Esophagus (tissue), 2 donors: ENCODE measurements at regions not wholly inside any gene's neighbourhood (a gene's known extent, or its start where the extent isn't known, plus 50 kb on each side); places are given as distances from the start of the nearest gene placed in this dataset.

ENCODE experiments used
- H3K27ac ChIP-seq, 2 donors: one replicate each; pipeline ENCODE4 v1.5.1; 2013; ENCODE audit warnings: low read depth in 2 of 2, mild to moderate bottlenecking in 2 of 2, inconsistent platforms in 1 of 2, low read length in 1 of 2, moderate library complexity in 1 of 2
- H3K27me3 ChIP-seq, 2 donors: one replicate each; pipeline ENCODE4 v1.6.1; 2013; ENCODE audit warnings: low read length in 2 of 2, control low read depth in 1 of 2, mild to moderate bottlenecking in 1 of 2; ENCODE audit not compliant: insufficient read depth in 2 of 2, control insufficient read depth in 1 of 2
- H3K36me3 ChIP-seq, 2 donors: one replicate each; pipeline ENCODE4 v1.6.1; 2013; ENCODE audit warnings: low read length in 1 of 2; ENCODE audit not compliant: control insufficient read depth in 2 of 2, insufficient read depth in 2 of 2
- H3K4me1 ChIP-seq, 2 donors: one replicate each; pipeline ENCODE4 v1.6.1; 2013; ENCODE audit warnings: low read length in 1 of 2; ENCODE audit not compliant: control insufficient read depth in 2 of 2, insufficient read depth in 2 of 2
- H3K4me3 ChIP-seq, 2 donors: one replicate each; pipeline ENCODE4 v1.5.1; 2013; ENCODE audit warnings: low read length in 2 of 2, mild to moderate bottlenecking in 2 of 2, low read depth in 1 of 2, moderate library complexity in 1 of 2
- H3K9me3 ChIP-seq, 2 donors: one replicate each; pipeline ENCODE4 v1.6.1; 2013; ENCODE audit warnings: mild to moderate bottlenecking in 2 of 2, low read depth in 1 of 2, low read length in 1 of 2, moderate library complexity in 1 of 2; ENCODE audit not compliant: control insufficient read depth in 2 of 2, insufficient read depth in 1 of 2
- WGBS, 2 donors: extraction: QIAGEN DNeasy Blood & Tissue Kit; methylation state at CpG; one replicate each; pipeline ENCODE4 v1.1.7; 2013; 5-methylcytosine and 5-hydroxymethylcytosine counted together
- donor health status: healthy with polysubstance abuse.
- donor health status: Bipolar disorder and iron deficiency.

DNA sequence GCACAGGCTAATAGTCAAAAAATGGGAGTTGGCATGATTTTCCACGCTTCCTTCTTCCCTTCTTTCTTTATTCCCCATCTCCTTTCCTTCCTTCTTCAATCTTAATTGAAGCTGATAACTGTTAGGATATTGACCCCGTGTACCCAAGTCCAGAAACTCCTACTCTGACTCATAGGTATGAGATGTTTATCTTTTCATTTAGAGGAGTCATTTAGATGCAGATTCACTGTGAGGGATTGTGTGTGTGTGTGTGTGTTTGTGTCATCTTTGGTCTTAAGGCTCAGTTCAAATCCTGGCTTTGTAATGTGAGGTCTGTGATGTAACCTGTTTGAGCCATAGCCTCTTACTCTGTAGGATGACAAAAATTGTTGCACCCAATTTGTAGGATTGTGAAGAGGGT is 332.0 kb upstream of the MAF start:
- no peak overlapping the region for H3K27ac ChIP-seq
- 67 to 79% methylated on average over 2 of the region's 2 CpGs for WGBS, 2 donors
- no peaks in the 10 kb centered on the region for H3K4me1 ChIP-seq
- H3K27me3 ChIP-seq = no peaks in the 10 kb centered on the region
- H3K4me3 ChIP-seq = no peak overlapping the region
- peaks cover 0 to 3% of the 10 kb centered on the region in 2 donors for H3K9me3 ChIP-seq
- no peaks in the 10 kb centered on the region for H3K36me3 ChIP-seq

- 94 to 98% methylated on average over 1 of the region's 1 CpG for WGBS, 2 donors
- H3K27ac ChIP-seq = no peak overlapping the region
These were observed 331.2 kb upstream of the MAF start for GRCh38 chr16:79931721-79932120.

DNA sequence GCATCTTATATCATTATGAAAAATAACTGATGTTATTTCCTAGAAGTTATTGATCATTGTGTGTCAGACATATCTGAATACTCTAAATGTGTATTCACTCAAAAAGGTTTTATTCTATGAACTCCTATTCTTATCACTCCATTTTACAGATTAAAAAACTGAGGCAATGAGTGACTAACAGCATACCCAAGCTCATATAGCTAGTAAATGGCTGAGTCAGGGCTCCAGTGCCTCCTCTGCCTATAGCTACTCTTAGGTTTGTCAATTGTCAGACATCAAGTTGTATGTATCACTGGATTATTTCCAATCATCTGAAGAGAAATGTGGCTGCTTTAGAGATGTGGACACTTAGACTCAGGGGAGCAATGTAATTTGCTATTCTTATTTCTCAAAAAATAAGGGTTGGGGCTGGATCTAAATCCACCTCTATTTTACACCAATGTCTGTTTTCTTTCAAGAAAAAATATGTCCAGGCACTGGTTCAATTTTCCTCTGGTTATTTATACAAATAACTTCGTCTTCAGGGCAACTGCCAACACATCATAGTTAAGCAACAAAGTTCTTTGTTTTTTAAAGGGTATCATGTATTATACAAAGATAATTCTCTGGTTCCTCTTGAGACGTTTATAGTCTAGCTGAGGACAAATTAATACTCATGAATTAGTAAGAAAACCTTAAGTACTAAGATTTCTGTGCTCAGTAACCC is 328.9 kb upstream of the MAF start:
- H3K9me3 ChIP-seq = peaks cover 0 to 3% of the 10 kb centered on the region in 2 donors
- no peaks in the 10 kb centered on the region for H3K36me3 ChIP-seq
- 15 to 22% methylated on average over 2 of the region's 2 CpGs for WGBS, 2 donors
- H3K27me3 ChIP-seq = no peaks in the 10 kb centered on the region
- no peaks in the 10 kb centered on the region for H3K4me1 ChIP-seq
- no peak overlapping the region for H3K4me3 ChIP-seq
- no peak overlapping the region for H3K27ac ChIP-seq

More at GRCh38 chr16:79931721-79932120, 331.2 kb upstream of the MAF start:
- Histone ChIP-seq H3K27me3 (no peaks in the 10 kb centered on the region), H3K36me3 (no peaks in the 10 kb centered on the region), H3K4me1 (no peaks in the 10 kb centered on the region), H3K4me3 (no peak overlapping the region), H3K9me3 (peaks cover 0 to 3% of the 10 kb centered on the region in 2 donors)

DNA sequence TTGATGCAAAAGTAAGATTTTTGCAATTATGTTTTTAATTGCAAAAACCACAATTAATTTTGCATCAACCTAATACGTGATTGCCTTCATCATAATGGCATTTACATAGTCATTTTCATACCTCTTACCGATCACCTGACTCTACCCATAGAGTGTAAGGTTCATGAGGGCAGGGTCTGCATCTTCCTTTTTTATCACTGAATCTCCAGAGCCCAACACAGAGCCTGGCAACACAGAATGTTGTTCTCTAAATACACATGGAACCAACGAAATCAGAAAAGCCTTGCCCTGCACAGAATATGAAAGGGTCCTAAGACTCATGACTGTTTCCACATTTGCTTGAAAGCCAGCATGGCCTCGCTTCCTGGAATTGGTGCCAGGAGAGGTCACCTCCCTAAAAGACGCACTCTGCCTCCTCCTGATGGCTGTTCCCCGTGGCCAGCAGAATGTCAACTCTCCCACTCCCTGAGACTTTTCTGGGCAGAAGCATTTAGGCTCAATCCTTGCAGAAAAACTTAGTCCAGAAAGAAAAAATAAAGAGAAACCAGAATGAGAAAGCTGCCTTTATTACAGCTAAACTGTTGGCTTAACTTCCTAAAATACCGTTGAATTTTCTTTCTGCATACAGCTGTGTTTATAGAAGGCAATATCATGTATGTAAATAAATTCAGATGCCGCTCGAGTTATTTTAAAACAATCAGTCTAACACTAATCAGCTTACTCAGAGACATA is 327.8 kb upstream of the MAF start:
- H3K9me3 ChIP-seq = peaks cover 0 to 3% of the 10 kb centered on the region in 2 donors
- no peaks in the 10 kb centered on the region for H3K36me3 ChIP-seq
- H3K27ac ChIP-seq = no peak overlapping the region
- no peak overlapping the region for H3K4me3 ChIP-seq
- H3K27me3 ChIP-seq = no peaks in the 10 kb centered on the region
- 64 to 65% methylated on average over 9 of the region's 9 CpGs for WGBS, 2 donors
- no peaks in the 10 kb centered on the region for H3K4me1 ChIP-seq

GRCh38 chr16:79926451-79927205 is 326.1 kb upstream of the MAF start:
- Histone ChIP-seq H3K4me3 (no peak overlapping the region), H3K4me1 (no peaks in the 10 kb centered on the region), H3K9me3 (peaks cover 0 to 1% of the 10 kb centered on the region in 2 donors), H3K36me3 (no peaks in the 10 kb centered on the region), H3K27ac (no peak overlapping the region), H3K27me3 (no peaks in the 10 kb centered on the region)
- 87 to 88% methylated on average over 11 of the region's 11 CpGs for WGBS, 2 donors

GRCh38 chr16:79923431-79923830 is 322.9 kb upstream of the MAF start:
- Histone ChIP-seq H3K4me3 (no peak overlapping the region), H3K27ac (no peak overlapping the region)

GRCh38 chr16:79920685-79921084 is 320.1 kb upstream of the MAF start:
- Histone ChIP-seq H3K4me3 (no peak overlapping the region), H3K27ac (no peak overlapping the region), H3K4me1 (no peaks in the 10 kb centered on the region), H3K27me3 (no peaks in the 10 kb centered on the region), H3K36me3 (no peaks in the 10 kb centered on the region), H3K9me3 (no peaks in the 10 kb centered on the region)
- WGBS, 2 donors = 90 to 91% methylated on average over 3 of the region's 3 CpGs

More at GRCh38 chr16:79923431-79923830, 322.9 kb upstream of the MAF start:
- no peaks in the 10 kb centered on the region for H3K4me1 ChIP-seq
- H3K9me3 ChIP-seq = no peaks in the 10 kb centered on the region
- H3K36me3 ChIP-seq = no peaks in the 10 kb centered on the region
- H3K27me3 ChIP-seq = no peaks in the 10 kb centered on the region
- 89 to 96% methylated on average over 3 of the region's 3 CpGs for WGBS, 2 donors

DNA sequence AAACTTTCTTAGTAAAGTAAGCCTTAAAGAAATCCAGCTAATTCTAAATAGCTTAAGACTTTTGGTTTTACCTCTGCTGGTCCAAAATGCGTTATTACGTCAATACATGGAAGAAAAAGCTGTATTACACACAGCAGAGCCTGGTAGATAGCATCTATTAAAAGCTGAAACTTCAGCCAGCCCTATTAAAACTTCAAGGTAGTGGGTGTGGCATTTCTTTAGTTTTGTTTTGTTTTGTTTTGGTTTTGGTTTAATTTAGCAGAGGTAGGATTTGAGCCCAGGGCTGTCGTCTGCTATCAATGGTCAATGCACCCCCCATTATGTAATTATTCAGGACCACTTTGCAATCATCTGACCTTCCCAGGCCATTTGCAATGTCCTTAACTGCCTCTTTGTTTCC is 318.4 kb upstream of the MAF start:
- no peaks in the 10 kb centered on the region for H3K4me1 ChIP-seq
- H3K36me3 ChIP-seq = no peaks in the 10 kb centered on the region
- no peak overlapping the region for H3K27ac ChIP-seq
- 65 to 66% methylated on average over 3 of the region's 3 CpGs for WGBS, 2 donors
- no peaks in the 10 kb centered on the region for H3K9me3 ChIP-seq
- H3K27me3 ChIP-seq = no peaks in the 10 kb centered on the region
- no peak overlapping the region for H3K4me3 ChIP-seq

GRCh38 chr16:79915761-79916160 is 315.2 kb upstream of the MAF start:
- Histone ChIP-seq H3K4me1 (no peaks in the 10 kb centered on the region), H3K9me3 (no peaks in the 10 kb centered on the region), H3K27me3 (no peaks in the 10 kb centered on the region)

More at GRCh38 chr16:79915761-79916160, 315.2 kb upstream of the MAF start:
- H3K27ac ChIP-seq = no peak overlapping the region
- H3K36me3 ChIP-seq = no peaks in the 10 kb centered on the region
- no peak overlapping the region for H3K4me3 ChIP-seq
